ENCODE measurements at regions not wholly inside any gene's neighbourhood (a gene's known extent, or its start where the extent isn't known, plus 50 kb on each side); places are given as distances from the start of the nearest gene placed in this dataset.

GRCh38 chr20:16220826-16221225 is 352.4 kb downstream of the KIF16B start:
- Histone ChIP-seq H2BK15ac (ENCODE audit: low read depth, poor library complexity, severe bottlenecking) (no peak overlapping the region), H3K27me3 (ENCODE audit: control insufficient read depth in 1 of 2, insufficient read depth in 1 of 2, low read length in 2 of 2) (no peaks in the 10 kb centered on the region), H4K91ac (ENCODE audit: low read length) (no peak overlapping the region), H3K23ac (ENCODE audit: low read length in 2 of 2) (no peak overlapping the region), H3K9ac (ENCODE audit: low read length) (no peak overlapping the region), H3K9me3 (ENCODE audit: control insufficient read depth, low read length) (no peaks in the 10 kb centered on the region), H3K36me3 (ENCODE audit: control insufficient read depth in 1 of 2, insufficient read depth in 2 of 2, low read depth in 1 of 2, low read length in 2 of 2) (no peaks in the 10 kb centered on the region), H3K79me1 (replicated peaks; ENCODE audit: low read length, poor library complexity, severe bottlenecking) (no peaks in the 10 kb centered on the region), H2BK120ac (ENCODE audit: low read depth, low read length) (no peak overlapping the region), H2BK12ac (ENCODE audit: low read length in 2 of 2) (no peak overlapping the region), H3K4ac (ENCODE audit: low read depth in 1 of 2, low read length in 2 of 2) (no peak overlapping the region), H2AK5ac (ENCODE audit: low read length, severe bottlenecking) (no peak overlapping the region), H2BK5ac (ENCODE audit: low read depth, low read length, poor library complexity, severe bottlenecking) (no peak overlapping the region), H3K4me2 (ENCODE audit: low read length, poor library complexity, severe bottlenecking) (no peak overlapping the region), H3K14ac (ENCODE audit: low read length in 2 of 2) (no peak overlapping the region), H2AFZ (ENCODE audit: low read depth, low read length) (no peak overlapping the region), H3K27ac (ENCODE audit: low read length, poor library complexity, severe bottlenecking) (no peak overlapping the region), H4K8ac (ENCODE audit: low read length) (no peak overlapping the region), H3K4me3 (ENCODE audit: insufficient read depth in 1 of 2, low read depth in 1 of 2, low read length in 2 of 2) (no peak overlapping the region), H3K18ac (ENCODE audit: low read depth in 1 of 2, low read length in 2 of 2) (no peak overlapping the region), H3K4me1 (ENCODE audit: control insufficient read depth, insufficient read depth, low read depth, low read length) (peaks cover 3% of the 10 kb centered on the region)
- WGBS, result 71% methylated on average over 1 of the region's 4 CpGs
- DNase-seq, result no peak

- no peaks in the 10 kb centered on the region for H3K9me3 ChIP-seq (ENCODE audit: control insufficient read depth, low read length)
- no peak for DNase-seq
- H2BK5ac ChIP-seq (ENCODE audit: low read depth, low read length, poor library complexity, severe bottlenecking), result no peak overlapping the region
- no peak overlapping the region for H3K4me2 ChIP-seq (ENCODE audit: low read length, poor library complexity, severe bottlenecking)
- no peak overlapping the region for H4K91ac ChIP-seq (ENCODE audit: low read length)
- no peak overlapping the region for H3K4ac ChIP-seq (ENCODE audit: low read depth in 1 of 2, low read length in 2 of 2)
- no peak overlapping the region for H2AK5ac ChIP-seq (ENCODE audit: low read length, severe bottlenecking)
- no peak overlapping the region for H3K4me3 ChIP-seq (ENCODE audit: insufficient read depth in 1 of 2, low read depth in 1 of 2, low read length in 2 of 2)
- no peak overlapping the region for H2AFZ ChIP-seq (ENCODE audit: low read depth, low read length)
- H3K18ac ChIP-seq (ENCODE audit: low read depth in 1 of 2, low read length in 2 of 2), result no peak overlapping the region
- H4K8ac ChIP-seq (ENCODE audit: low read length), result no peak overlapping the region
- no peak overlapping the region for H2BK15ac ChIP-seq (ENCODE audit: low read depth, poor library complexity, severe bottlenecking)
- no peaks in the 10 kb centered on the region for H3K36me3 ChIP-seq (ENCODE audit: control insufficient read depth in 1 of 2, insufficient read depth in 2 of 2, low read depth in 1 of 2, low read length in 2 of 2)
- no peaks in the 10 kb centered on the region for H3K27me3 ChIP-seq (ENCODE audit: control insufficient read depth in 1 of 2, insufficient read depth in 1 of 2, low read length in 2 of 2)
- no peak overlapping the region for H3K14ac ChIP-seq (ENCODE audit: low read length in 2 of 2)
- peaks cover 3% of the 10 kb centered on the region for H3K4me1 ChIP-seq (ENCODE audit: control insufficient read depth, insufficient read depth, low read depth, low read length)
- no peak overlapping the region for H3K23ac ChIP-seq (ENCODE audit: low read length in 2 of 2)
- H2BK12ac ChIP-seq (ENCODE audit: low read length in 2 of 2), result no peak overlapping the region
- H3K79me1 ChIP-seq (replicated peaks; ENCODE audit: low read length, poor library complexity, severe bottlenecking), result no peaks in the 10 kb centered on the region
- no peak overlapping the region for H3K27ac ChIP-seq (ENCODE audit: low read length, poor library complexity, severe bottlenecking)
- no peak overlapping the region for H3K9ac ChIP-seq (ENCODE audit: low read length)
- no peak overlapping the region for H2BK120ac ChIP-seq (ENCODE audit: low read depth, low read length)
Observed at GRCh38 chr20:16219182-16219581, 354.1 kb downstream of the KIF16B start.

- Histone ChIP-seq H2BK5ac (ENCODE audit: low read depth, low read length, poor library complexity, severe bottlenecking) (no peak overlapping the region), H3K14ac (ENCODE audit: low read length in 2 of 2) (no peak overlapping the region), H3K23ac (ENCODE audit: low read length in 2 of 2) (no peak overlapping the region), H2BK12ac (ENCODE audit: low read length in 2 of 2) (no peak overlapping the region), H3K9me3 (ENCODE audit: control insufficient read depth, low read length) (no peaks in the 10 kb centered on the region), H2AFZ (ENCODE audit: low read depth, low read length) (no peak overlapping the region), H3K4ac (ENCODE audit: low read depth in 1 of 2, low read length in 2 of 2) (no peak overlapping the region), H2BK15ac (ENCODE audit: low read depth, poor library complexity, severe bottlenecking) (no peak overlapping the region), H2AK5ac (ENCODE audit: low read length, severe bottlenecking) (no peak overlapping the region), H2BK120ac (ENCODE audit: low read depth, low read length) (no peak overlapping the region), H4K91ac (ENCODE audit: low read length) (no peak overlapping the region), H3K4me1 (ENCODE audit: control insufficient read depth, insufficient read depth, low read depth, low read length) (no peaks in the 10 kb centered on the region), H4K8ac (ENCODE audit: low read length) (no peak overlapping the region), H3K36me3 (ENCODE audit: control insufficient read depth in 1 of 2, insufficient read depth in 2 of 2, low read depth in 1 of 2, low read length in 2 of 2) (no peaks in the 10 kb centered on the region), H3K4me2 (ENCODE audit: low read length, poor library complexity, severe bottlenecking) (no peak overlapping the region), H3K9ac (ENCODE audit: low read length) (no peak overlapping the region), H3K4me3 (ENCODE audit: insufficient read depth in 1 of 2, low read depth in 1 of 2, low read length in 2 of 2) (no peak overlapping the region), H3K27ac (ENCODE audit: low read length, poor library complexity, severe bottlenecking) (no peak overlapping the region), H3K79me1 (replicated peaks; ENCODE audit: low read length, poor library complexity, severe bottlenecking) (no peaks in the 10 kb centered on the region), H3K27me3 (ENCODE audit: control insufficient read depth in 1 of 2, insufficient read depth in 1 of 2, low read length in 2 of 2) (no peaks in the 10 kb centered on the region), H3K18ac (ENCODE audit: low read depth in 1 of 2, low read length in 2 of 2) (no peak overlapping the region)
- WGBS, result 82% methylated on average over 5 of the region's 6 CpGs
- no peak for DNase-seq
Observed at GRCh38 chr20:16216914-16217230, 356.4 kb downstream of the KIF16B start.

- no peaks in the 10 kb centered on the region for H3K27me3 ChIP-seq (ENCODE audit: control insufficient read depth in 1 of 2, insufficient read depth in 1 of 2, low read length in 2 of 2)
- no peak for DNase-seq
- H3K4me3 ChIP-seq (ENCODE audit: insufficient read depth in 1 of 2, low read depth in 1 of 2, low read length in 2 of 2), result no peak overlapping the region
- no peak overlapping the region for H2AK5ac ChIP-seq (ENCODE audit: low read length, severe bottlenecking)
- H2AFZ ChIP-seq (ENCODE audit: low read depth, low read length), result no peak overlapping the region
- H3K4ac ChIP-seq (ENCODE audit: low read depth in 1 of 2, low read length in 2 of 2), result no peak overlapping the region
- 85% methylated on average over 8 of the region's 10 CpGs for WGBS
- no peak overlapping the region for H3K18ac ChIP-seq (ENCODE audit: low read depth in 1 of 2, low read length in 2 of 2)
- no peak overlapping the region for H2BK5ac ChIP-seq (ENCODE audit: low read depth, low read length, poor library complexity, severe bottlenecking)
- no peaks in the 10 kb centered on the region for H3K79me1 ChIP-seq (replicated peaks; ENCODE audit: low read length, poor library complexity, severe bottlenecking)
- H3K27ac ChIP-seq (ENCODE audit: low read length, poor library complexity, severe bottlenecking), result no peak overlapping the region
- H3K4me1 ChIP-seq (ENCODE audit: control insufficient read depth, insufficient read depth, low read depth, low read length), result no peaks in the 10 kb centered on the region
- no peak overlapping the region for H4K91ac ChIP-seq (ENCODE audit: low read length)
- no peak overlapping the region for H3K4me2 ChIP-seq (ENCODE audit: low read length, poor library complexity, severe bottlenecking)
- H3K23ac ChIP-seq (ENCODE audit: low read length in 2 of 2), result no peak overlapping the region
- no peak overlapping the region for H2BK120ac ChIP-seq (ENCODE audit: low read depth, low read length)
- H3K36me3 ChIP-seq (ENCODE audit: control insufficient read depth in 1 of 2, insufficient read depth in 2 of 2, low read depth in 1 of 2, low read length in 2 of 2), result no peaks in the 10 kb centered on the region
- no peak overlapping the region for H3K14ac ChIP-seq (ENCODE audit: low read length in 2 of 2)
- H4K8ac ChIP-seq (ENCODE audit: low read length), result no peak overlapping the region
- no peak overlapping the region for H3K9ac ChIP-seq (ENCODE audit: low read length)
- H2BK15ac ChIP-seq (ENCODE audit: low read depth, poor library complexity, severe bottlenecking), result no peak overlapping the region
- H3K9me3 ChIP-seq (ENCODE audit: control insufficient read depth, low read length), result no peaks in the 10 kb centered on the region
- no peak overlapping the region for H2BK12ac ChIP-seq (ENCODE audit: low read length in 2 of 2)
Observed at GRCh38 chr20:16216227-16216913, 356.9 kb downstream of the KIF16B start.

Data from mesenchymal stem cell (in vitro differentiated cells and primary cell).